Fibroblast of mammary gland (primary cell): ENCODE measurements at regions not wholly inside any gene's neighbourhood (a gene's known extent, or its start where the extent isn't known, plus 50 kb on each side); places are given as distances from the start of the nearest gene placed in this dataset.
"Not testable (repeated sequence)": the region's sequence is repeated elsewhere in the genome, so short reads cannot be mapped to it uniquely, and the experiment has no call there.

ENCODE experiments used
- DNase-seq: peaks from one replicate; pipeline ENCODE4 v3.0.0-alpha.2; 2010; ENCODE audit warnings: low read depth
- H3K4me3 ChIP-seq: 2 replicates; pipeline ENCODE4 v1.5.1; 2011; ENCODE audit warnings: low read depth, mild to moderate bottlenecking, low read length, moderate library complexity; ENCODE audit not compliant: control insufficient read depth
- CTCF ChIP-seq: conservative IDR thresholded peaks from 2 replicates; pipeline ENCODE4 v1.5.1; 2011; ENCODE audit warnings: low read depth, low read length, inconsistent platforms; ENCODE audit not compliant: control insufficient read depth, insufficient read depth

- DNase-seq, result peak; percentile 91
- TF ChIP-seq CTCF, result no peak
Measured at GRCh38 chr11:110857892-110858546, 145.8 kb upstream of the ARHGAP20 start.

GRCh38 chr11:110856996-110857812 is 145.0 kb upstream of the ARHGAP20 start:
- H3K4me3 ChIP-seq, result no peak overlapping the region
- peak; percentile 66 for DNase-seq
- no peak for TF ChIP-seq CTCF

More at GRCh38 chr11:110857892-110858546, 145.8 kb upstream of the ARHGAP20 start:
- no peak overlapping the region for H3K4me3 ChIP-seq

- no peak overlapping the region for H3K4me3 ChIP-seq
- TF ChIP-seq CTCF, result no peak
- DNase-seq, result no peak
Measured at GRCh38 chr11:110856340-110856739, 144.1 kb upstream of the ARHGAP20 start.

GRCh38 chr11:110855191-110855590 is 143.0 kb upstream of the ARHGAP20 start:
- no peak for TF ChIP-seq CTCF
- peak; percentile 72 for DNase-seq

GRCh38 chr11:110852921-110853490 is 140.8 kb upstream of the ARHGAP20 start:
- DNase-seq, result peak; percentile 16
- TF ChIP-seq CTCF, result no peak
- no peak overlapping the region for H3K4me3 ChIP-seq

More at GRCh38 chr11:110855191-110855590, 143.0 kb upstream of the ARHGAP20 start:
- H3K4me3 ChIP-seq, result no peak overlapping the region

GRCh38 chr11:110850846-110851245 is 138.6 kb upstream of the ARHGAP20 start:
- no peak for TF ChIP-seq CTCF
- H3K4me3 ChIP-seq, result no peak overlapping the region
- DNase-seq, result no peak

GRCh38 chr11:110843053-110843452 is 130.8 kb upstream of the ARHGAP20 start:
- DNase-seq, H3K4me3 ChIP-seq: not testable (repeated sequence)
